AG10803 (cell line): ENCODE measurements at regions not wholly inside any gene's neighbourhood (a gene's known extent, or its start where the extent isn't known, plus 50 kb on each side); places are given as distances from the start of the nearest gene placed in this dataset.

Experiments
- DNase-seq: peaks from one replicate; pipeline ENCODE4 v3.0.0; 2010; ENCODE audit warnings: low read depth
- H3K4me3 ChIP-seq: 2 replicates; pipeline ENCODE4 v1.5.1; 2011; ENCODE audit warnings: mild to moderate bottlenecking, low read length, control low read depth
- CTCF ChIP-seq: conservative IDR thresholded peaks from 2 replicates; pipeline ENCODE4 v1.5.1; 2011; ENCODE audit warnings: mild to moderate bottlenecking, low read length, control low read depth, inconsistent platforms

- no peak for DNase-seq
- TF ChIP-seq CTCF, result no peak
- H3K4me3 ChIP-seq, result no peak overlapping the region
Measured at GRCh38 chr3:81045246-81045645, 716.2 kb downstream of the GBE1 start.

- no peak for DNase-seq
- no peak for TF ChIP-seq CTCF
- no peak overlapping the region for H3K4me3 ChIP-seq
Measured at GRCh38 chr3:81043660-81044199, 717.7 kb downstream of the GBE1 start.

- H3K4me3 ChIP-seq, result no peak overlapping the region
- no peak for DNase-seq
- no peak for TF ChIP-seq CTCF
Measured at GRCh38 chr3:81043009-81043408, 718.4 kb downstream of the GBE1 start.

- H3K4me3 ChIP-seq, result no peak overlapping the region
- TF ChIP-seq CTCF, result no peak
- no peak for DNase-seq
Measured at GRCh38 chr3:81041331-81041730, 720.1 kb downstream of the GBE1 start.

GRCh38 chr3:81040107-81040506, 721.3 kb downstream of the GBE1 start:
- no peak for TF ChIP-seq CTCF
- no peak overlapping the region for H3K4me3 ChIP-seq
- no peak for DNase-seq

- TF ChIP-seq CTCF, result no peak
- no peak overlapping the region for H3K4me3 ChIP-seq
- no peak for DNase-seq
Measured at GRCh38 chr3:81033684-81034083, 727.8 kb downstream of the GBE1 start.

- no peak for DNase-seq
- TF ChIP-seq CTCF, result no peak
- no peak overlapping the region for H3K4me3 ChIP-seq
Measured at GRCh38 chr3:81033185-81033584, 728.3 kb downstream of the GBE1 start.
